ENCODE measurements at regions not wholly inside any gene's neighbourhood (a gene's known extent, or its start where the extent isn't known, plus 50 kb on each side); places are given as distances from the start of the nearest gene placed in this dataset.
"Not testable (repeated sequence)": the region's sequence is repeated elsewhere in the genome, so short reads cannot be mapped to it uniquely, and the experiment has no call there.

DNA sequence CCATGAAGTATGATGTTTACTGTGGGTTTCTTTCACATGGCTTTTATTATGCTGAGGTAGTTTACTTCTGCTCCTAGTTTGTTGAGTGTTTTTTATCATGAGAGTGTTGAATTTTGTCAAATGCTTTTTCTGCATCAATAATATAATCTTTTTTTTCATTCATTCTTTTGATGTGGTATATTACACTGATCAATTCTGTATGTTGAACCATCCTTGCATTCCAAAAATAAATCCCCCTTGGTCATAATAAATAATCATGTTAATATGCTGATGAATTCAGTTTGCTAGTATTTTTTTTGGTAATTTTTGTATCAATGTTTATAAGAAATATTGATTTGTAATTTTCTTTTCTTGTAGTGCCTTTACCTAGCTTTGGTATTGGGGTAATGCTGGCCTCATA, 97.9 kb upstream of the ZNF648 start:
- DNase-seq (ENCODE audit: low read depth in 2 of 2) = no peak

DNA sequence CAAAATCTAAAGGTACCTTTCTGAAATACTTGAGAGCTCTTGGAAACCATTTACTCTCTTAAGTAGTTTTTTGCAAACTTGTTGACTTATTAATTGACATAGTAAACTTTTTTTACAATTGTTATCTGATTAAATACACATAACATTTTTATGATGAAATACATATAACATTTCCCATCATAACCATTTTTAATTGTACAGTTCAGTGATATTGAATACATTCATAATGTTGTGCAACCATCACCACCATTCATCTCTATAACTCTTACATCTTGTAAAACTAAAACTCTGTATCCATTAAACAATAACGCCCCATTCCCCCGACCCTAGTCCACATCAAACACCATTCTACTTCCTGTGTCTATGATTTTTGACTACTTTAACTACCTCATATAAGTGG, 95.7 kb upstream of the ZNF648 start:
- DNase-seq (ENCODE audit: low read depth in 2 of 2) = no peak

DNA sequence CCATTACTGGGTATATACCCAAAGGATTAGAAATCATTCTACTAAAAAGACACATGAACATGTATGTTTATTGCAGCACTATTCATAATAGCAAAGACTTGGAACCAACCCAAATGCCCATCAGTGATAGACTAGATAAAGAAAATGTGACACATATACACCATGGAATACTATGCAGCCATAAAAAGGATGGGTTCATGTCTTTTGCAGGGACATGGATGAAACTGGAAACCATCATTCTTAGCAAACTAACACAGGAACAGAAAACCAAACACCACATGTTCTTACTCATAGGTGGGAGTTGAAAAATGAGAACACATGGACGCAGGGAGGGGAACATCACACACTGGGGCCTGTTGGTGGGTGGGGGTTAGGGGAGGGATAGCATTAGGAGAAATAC, 92.9 kb upstream of the ZNF648 start:
- not testable (repeated sequence) for DNase-seq (ENCODE audit: low read depth in 2 of 2)

- DNase-seq (ENCODE audit: low read depth in 2 of 2) = no peak
Measured at GRCh38 chr1:182149411-182149965, 88.0 kb upstream of the ZNF648 start.

DNA sequence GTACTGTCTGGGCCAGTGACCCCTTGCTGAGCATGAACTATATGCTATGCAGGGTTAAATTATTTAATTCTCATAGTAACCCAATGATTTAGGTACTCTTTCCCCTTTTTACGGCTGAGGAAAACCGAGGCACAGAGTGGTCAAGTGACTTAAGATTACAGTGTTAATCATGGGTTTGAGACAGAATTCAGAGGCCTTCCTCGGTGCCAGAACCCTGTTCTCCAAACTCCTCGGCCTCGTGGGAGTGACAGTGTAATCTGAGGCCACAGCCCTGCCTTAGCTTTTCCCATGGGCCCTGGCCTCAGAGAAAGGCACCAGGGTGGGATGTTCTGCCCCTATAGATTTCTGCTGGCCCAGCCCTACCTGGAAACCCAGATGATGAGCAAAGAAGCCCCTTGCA, 86.4 kb upstream of the ZNF648 start:
- DNase-seq (ENCODE audit: low read depth in 2 of 2) = no peak

DNA sequence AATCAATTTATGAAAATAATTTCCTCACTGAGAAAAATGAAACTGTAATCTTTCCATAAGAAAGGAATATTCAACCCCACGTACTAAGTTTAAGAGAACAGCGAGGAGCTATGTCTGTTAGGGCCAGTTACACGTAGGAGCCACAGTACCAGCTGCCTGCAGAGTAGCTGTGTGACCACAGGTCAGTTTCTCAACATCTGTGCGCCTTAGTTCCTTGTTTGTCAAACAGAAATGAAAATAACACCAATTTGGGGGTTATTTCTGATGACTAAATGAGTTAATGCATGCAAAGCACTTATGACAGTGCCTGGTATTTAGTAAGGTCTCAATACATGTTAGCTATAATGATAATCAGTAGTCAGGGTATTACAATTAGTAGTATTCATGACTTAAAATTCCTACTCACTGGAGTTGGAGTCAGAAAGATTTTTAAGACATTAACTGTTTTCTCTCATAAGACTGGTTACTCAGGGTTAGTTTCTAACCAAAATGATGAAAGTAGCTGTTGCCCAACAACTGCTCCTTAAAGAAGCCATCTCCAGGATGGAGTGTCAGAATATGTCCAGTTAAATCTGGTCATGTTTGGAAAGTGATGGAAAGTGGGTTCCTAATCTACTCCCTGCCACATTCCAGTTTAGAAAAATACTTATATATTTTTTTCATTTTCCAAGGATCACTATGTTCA, 85.8 kb upstream of the ZNF648 start:
- DNase-seq (ENCODE audit: low read depth in 2 of 2) = no peak

DNA sequence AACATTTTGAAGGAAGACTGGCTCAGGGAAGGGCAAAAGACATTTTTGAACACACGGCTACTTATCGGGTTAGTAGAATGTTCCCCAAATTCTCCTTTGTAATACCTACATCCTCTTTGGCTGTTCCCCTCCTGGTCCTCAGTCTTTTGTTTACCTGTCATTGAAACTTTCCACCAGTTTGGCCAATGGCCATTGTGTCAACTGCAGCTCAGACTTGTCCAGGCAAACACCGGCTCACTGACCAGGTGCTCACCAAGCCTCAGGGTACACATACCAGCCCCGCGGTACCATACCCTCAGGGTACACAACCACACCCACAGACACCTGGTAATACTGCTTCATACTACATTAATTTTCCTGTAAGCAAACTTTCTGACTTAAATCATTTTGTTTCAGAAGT, 84.8 kb upstream of the ZNF648 start:
- no peak for DNase-seq (ENCODE audit: low read depth in 2 of 2)

DNA sequence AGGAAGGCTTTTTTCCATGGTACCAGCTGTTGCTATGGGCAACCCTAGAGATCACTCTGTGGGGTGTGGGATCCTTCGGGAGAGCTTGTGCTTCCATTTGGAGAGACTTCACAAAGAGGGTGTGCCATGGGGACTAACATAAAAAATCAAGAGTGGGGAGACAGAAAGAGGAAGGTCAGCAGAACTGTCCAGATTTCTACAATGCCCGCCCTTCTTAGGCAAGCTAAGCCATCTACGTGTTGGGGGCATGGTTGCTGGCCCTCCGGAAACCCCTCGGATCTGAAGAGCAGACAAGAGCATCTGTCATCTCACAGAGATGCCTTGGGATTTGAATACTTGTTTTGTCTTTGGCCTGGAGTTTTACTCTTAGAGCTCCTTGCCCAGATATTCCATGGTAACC, 83.9 kb upstream of the ZNF648 start:
- DNase-seq (ENCODE audit: low read depth in 2 of 2) = no peak

DNA sequence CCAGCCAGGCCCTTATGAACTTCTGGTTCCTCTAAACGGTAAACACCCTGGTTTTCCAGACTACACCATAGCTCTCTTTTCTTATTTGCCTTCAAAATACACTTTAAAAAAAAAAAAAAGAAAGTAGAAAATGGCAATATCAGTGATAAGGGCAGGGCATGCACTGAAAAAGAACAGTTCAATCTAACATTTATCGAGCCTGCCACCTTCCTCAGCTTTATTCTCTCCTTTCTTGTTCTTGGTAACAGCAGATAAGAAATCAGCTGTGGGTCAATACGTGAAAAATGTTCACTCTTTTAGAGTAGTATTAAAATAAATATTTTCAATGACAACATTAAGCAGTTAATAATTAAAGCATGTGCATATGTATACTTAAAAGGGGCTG, 83.1 kb upstream of the ZNF648 start:
- no peak for DNase-seq (ENCODE audit: low read depth in 2 of 2)

GRCh38 chr1:182143825-182144645, 82.5 kb upstream of the ZNF648 start:
- DNase-seq (ENCODE audit: low read depth in 2 of 2) = no peak

DNA sequence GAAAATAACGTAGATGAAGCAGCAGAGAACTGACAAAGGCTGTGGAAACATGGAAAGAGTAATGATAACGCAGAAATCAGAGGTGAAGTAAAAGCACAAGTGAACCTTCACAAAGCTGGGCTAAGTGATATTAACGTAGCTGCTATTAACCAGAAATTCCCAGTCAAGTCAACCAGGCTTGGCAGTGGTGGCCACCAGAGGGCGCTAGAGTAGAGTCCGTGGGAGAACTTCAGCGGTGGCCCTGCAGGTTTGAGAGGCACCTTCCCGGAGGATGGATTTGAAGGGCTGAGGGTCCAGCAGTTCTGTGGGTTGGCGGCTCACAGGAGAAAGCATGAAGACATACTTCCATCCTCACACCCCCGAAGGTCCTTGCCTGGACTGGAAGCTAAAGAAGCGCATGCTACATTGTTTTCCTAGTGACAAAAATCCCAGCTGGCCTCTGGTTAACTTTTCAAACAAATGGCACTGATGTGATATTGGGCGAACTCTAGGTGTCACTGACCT, 81.7 kb upstream of the ZNF648 start:
- peak; percentile 75 to 78 for DNase-seq (ENCODE audit: low read depth in 2 of 2)

DNA sequence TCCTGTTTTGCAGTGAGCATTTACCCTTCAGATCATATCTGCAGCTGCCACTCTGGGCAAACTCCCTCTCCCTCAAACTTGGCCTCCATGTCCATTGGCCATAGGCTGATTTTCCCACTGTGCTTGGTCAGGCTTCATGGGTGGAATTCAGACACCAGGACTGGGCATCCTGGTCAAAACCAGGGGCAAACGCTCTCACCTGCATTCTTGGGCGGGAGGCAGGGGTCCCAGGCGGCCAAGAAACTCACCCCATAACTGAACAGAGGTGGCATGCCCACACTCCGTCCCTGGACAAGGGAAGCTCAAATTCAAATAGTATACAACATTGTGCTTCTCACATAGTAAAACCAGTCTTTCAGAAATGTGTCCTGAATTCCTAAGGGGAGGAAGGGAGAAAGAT, 81.1 kb upstream of the ZNF648 start:
- DNase-seq (ENCODE audit: low read depth in 2 of 2) = no peak

- DNase-seq (ENCODE audit: low read depth in 2 of 2) = no peak
Measured at GRCh38 chr1:182141040-182141439, 79.5 kb upstream of the ZNF648 start.

DNA sequence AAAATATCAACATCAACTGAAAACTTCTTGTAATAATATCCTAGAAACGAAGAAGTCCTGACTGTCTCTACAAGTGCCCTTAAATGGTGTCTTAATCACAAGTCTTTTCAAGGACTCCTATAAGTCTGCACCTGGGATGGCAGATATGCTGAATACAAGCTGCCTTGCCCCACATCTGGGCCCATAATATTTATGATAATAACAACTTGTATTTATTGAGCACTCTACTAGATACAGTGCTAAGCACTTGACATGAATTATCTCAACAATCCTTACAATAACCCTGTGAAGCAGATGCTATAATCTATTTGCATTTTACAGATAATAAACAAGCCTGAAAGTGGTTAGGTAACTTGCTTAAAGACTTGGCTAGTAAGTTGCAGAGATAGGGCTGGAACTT, 78.0 kb upstream of the ZNF648 start:
- DNase-seq (ENCODE audit: low read depth in 2 of 2) = no peak

GRCh38 chr1:182137546-182137945, 76.0 kb upstream of the ZNF648 start:
- DNase-seq (ENCODE audit: low read depth in 2 of 2) = no peak

- no peak for DNase-seq (ENCODE audit: low read depth in 2 of 2)
Measured at GRCh38 chr1:182135946-182136345, 74.4 kb upstream of the ZNF648 start.

DNA sequence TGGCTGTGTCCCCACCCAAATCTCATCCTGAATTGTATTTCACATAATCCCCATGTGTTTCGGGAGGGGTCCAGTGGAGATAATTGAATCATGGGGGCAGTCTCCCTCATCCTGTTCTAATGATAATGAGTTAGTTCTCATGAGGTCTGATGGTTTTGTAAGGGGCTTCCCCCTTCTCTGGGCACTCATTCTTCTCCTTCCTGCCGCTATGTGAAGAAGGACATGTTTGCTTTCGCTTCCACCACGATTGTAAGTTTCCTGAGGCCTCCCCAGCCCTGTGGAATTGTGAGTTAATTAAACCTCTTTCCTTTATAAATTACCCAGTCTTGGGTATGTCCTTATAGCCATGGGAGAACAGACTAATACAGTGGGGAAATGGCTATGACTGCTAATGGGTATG, 72.7 kb upstream of the ZNF648 start:
- DNase-seq (ENCODE audit: low read depth in 2 of 2) = no peak

- DNase-seq (ENCODE audit: low read depth in 2 of 2) = no peak
Measured at GRCh38 chr1:182133181-182133580, 71.7 kb upstream of the ZNF648 start.

DNA sequence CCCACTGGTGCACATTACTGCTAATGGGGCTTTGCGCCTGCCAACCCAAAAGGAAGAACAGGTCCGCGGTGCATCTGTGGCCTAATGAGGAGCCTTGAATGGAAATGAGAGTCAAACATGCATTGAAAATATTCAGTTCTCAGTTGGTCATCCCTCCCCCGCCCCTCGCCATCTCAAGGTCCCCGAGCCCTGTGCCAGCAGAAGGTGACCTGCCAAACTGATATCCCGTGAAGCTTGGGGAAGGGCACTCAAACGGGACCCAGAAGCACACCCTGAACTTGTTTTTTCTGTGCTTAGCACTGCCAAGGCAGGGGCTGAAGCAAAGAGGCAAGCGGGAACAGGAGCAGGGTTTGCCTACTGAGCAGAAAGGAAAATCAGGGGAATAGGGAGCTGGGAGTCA, 67.9 kb upstream of the ZNF648 start:
- no peak for DNase-seq (ENCODE audit: low read depth in 2 of 2)

- no peak for DNase-seq (ENCODE audit: low read depth in 2 of 2)
Measured at GRCh38 chr1:182128502-182128901, 67.0 kb upstream of the ZNF648 start.

DNA sequence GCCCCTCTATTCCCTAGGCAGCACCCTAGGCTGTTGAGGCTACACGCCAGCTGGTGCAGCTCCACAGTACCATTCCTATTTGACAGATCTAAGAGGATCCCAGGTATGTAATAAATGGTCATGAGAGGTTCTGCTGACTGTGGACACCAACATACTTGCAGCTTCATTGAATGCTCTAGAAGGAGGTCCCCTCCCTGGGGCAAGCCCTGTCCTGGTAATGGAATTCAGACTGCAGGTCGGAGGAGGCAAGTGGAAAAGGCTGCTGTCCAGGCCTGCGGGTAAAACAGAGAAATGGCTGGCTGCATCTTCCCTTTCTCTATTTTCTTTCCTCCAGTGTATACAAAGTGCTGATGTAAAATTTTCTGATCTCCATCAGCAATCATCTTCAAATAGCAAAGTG, 66.1 kb upstream of the ZNF648 start:
- DNase-seq (ENCODE audit: low read depth in 2 of 2) = no peak

- no peak for DNase-seq (ENCODE audit: low read depth in 2 of 2)
Measured at GRCh38 chr1:182126272-182126800, 64.8 kb upstream of the ZNF648 start.

- DNase-seq (ENCODE audit: low read depth in 2 of 2) = no peak
Measured at GRCh38 chr1:182122913-182123260, 61.4 kb upstream of the ZNF648 start.
